OCI-LY7 (cell line): ENCODE measurements at regions not wholly inside any gene's neighbourhood (a gene's known extent, or its start where the extent isn't known, plus 50 kb on each side); places are given as distances from the start of the nearest gene placed in this dataset.

Experiments used
- BruUV-seq: library from RNA; stranded (reverse); fragments of 400-500 nt; replicated peaks from 2 replicates; lab custom pipeline; 2021; lab: Mats Ljungman, UMichigan
- CTCF ChIA-PET: fragments of 300-600 bp; sonication (Branson Sonifier 250); formaldehyde crosslinking; loops from one replicate; lab custom pipeline; 2022; ENCODE audit warnings: antibody characterized with exemption; ENCODE audit not compliant: unreplicated experiment; lab: Charles Lee
- POLR2A ChIA-PET: fragments of 300-600 bp; sonication (Branson Sonifier 250); formaldehyde crosslinking; loops from one replicate; lab custom pipeline; 2022; ENCODE audit warnings: antibody characterized with exemption; lab: Charles Lee
- DNase-seq: peaks from one replicate; pipeline ENCODE4 v3.0.0-alpha.2; 2015; ENCODE audit warnings: low spot score
- H2AFZ ChIP-seq: fragments of 200-600 bp; sonication (generic), shearing (Covaris generic); 2 replicates; pipeline ENCODE4 v1.6.1; 2014; ENCODE audit warnings: mild to moderate bottlenecking, antibody characterized with exemption, low read length, moderate library complexity
- H3K27ac ChIP-seq: fragments of 200-600 bp; sonication (generic); 2 replicates; pipeline ENCODE4 v1.5.1; 2014; ENCODE audit warnings: mixed run types, low read depth, mild to moderate bottlenecking, moderate library complexity, low read length, inconsistent platforms; ENCODE audit not compliant: poor library complexity, severe bottlenecking
- H3K36me3 ChIP-seq: fragments of 200-600 bp; sonication (generic); 2 replicates; pipeline ENCODE4 v1.6.1; 2014; ENCODE audit warnings: mild to moderate bottlenecking, antibody characterized with exemption, low read length, moderate library complexity, mixed read lengths; ENCODE audit not compliant: insufficient read depth
- H3K4me1 ChIP-seq: fragments of 200-600 bp; sonication (generic); 2 replicates; pipeline ENCODE4 v1.5.1; 2014; ENCODE audit warnings: mild to moderate bottlenecking, low read length; ENCODE audit not compliant: insufficient read depth, poor library complexity, severe bottlenecking
- H3K4me2 ChIP-seq: fragments of 200-600 bp; sonication (generic); 2 replicates; pipeline ENCODE4 v1.6.1; 2014; ENCODE audit warnings: mild to moderate bottlenecking, low read length
- H3K4me3 ChIP-seq: fragments of 200-600 bp; sonication (generic); 2 replicates; pipeline ENCODE4 v1.5.1; 2014; ENCODE audit warnings: mild to moderate bottlenecking, low read depth, low read length; ENCODE audit not compliant: poor library complexity, severe bottlenecking
- H3K79me2 ChIP-seq: fragments of 200-600 bp; sonication (generic); 2 replicates; pipeline ENCODE4 v1.6.1; 2016; ENCODE audit warnings: low read depth, mild to moderate bottlenecking, low read length, moderate library complexity, mixed read lengths; ENCODE audit not compliant: insufficient read depth
- H3K9me2 ChIP-seq: fragments of 200-600 bp; sonication (generic); 2 replicates; pipeline ENCODE4 v1.6.1; 2016; ENCODE audit warnings: mild to moderate bottlenecking, low read length, mixed read lengths; ENCODE audit not compliant: insufficient read depth
- H3K9me3 ChIP-seq: fragments of 200-600 bp; sonication (generic); 2 replicates; pipeline ENCODE4 v1.6.1; 2014; ENCODE audit warnings: mild to moderate bottlenecking, mixed run types, low read length, mixed read lengths
- H4K20me1 ChIP-seq: fragments of 200-600 bp; sonication (generic); 2 replicates; pipeline ENCODE4 v1.6.1; 2014; ENCODE audit warnings: mild to moderate bottlenecking, antibody characterized with exemption, low read length, moderate library complexity, mixed read lengths; ENCODE audit not compliant: insufficient read depth
- EZH2phosphoT487 ChIP-seq: fragments of 200-600 bp; sonication (generic); IDR thresholded peaks from 2 replicates; pipeline ENCODE4 v1.6.1; 2018; ENCODE audit warnings: low read depth, borderline replicate concordance, mild to moderate bottlenecking, mixed run types, antibody characterized with exemption, low read length, moderate library complexity, mixed read lengths
- intact Hi-C: fragments of 100-400 bp; cut with micrococcal nuclease; formaldehyde crosslinking; loops from one replicate; pipeline ENCODE4 v1.10.0; 2022; ENCODE audit not compliant: unreplicated experiment
- TF ChIP-seq, protein P1 (sequence below): fragments of 200-600 bp; sonication (generic); conservative IDR thresholded peaks from 2 replicates; pipeline ENCODE4 v1.5.1; 2014; ENCODE audit warnings: mild to moderate bottlenecking, antibody characterized with exemption, low read length, moderate library complexity, mixed read lengths

DNA sequence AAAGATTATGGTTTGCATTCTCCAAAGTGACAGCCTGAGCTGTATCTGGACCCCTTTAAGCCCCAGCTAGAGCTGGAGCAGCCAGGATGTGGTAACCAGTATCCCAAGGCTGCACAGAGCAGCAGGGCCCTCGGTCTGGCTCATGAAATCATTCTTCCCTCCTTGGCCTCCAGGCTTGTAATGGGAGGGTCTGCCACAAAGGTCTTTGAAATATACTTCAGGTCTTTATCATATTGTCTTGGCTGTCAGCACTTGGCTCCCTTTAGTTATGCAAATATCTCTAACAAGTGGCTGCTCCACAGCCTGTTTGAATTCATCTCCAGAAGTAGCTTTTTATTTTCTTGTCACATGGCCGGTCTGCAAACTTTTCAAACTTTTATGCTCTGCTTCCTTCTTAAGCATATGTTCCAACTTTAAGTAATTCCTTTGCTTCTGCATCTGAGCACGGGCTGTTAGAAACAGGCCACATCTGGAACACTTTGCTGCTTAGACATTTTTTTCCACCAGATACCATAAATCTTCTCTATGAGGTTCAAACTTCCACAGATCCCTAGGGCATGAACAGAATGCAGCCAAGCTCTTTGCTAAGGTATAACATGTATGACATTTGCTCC, 663.4 kb upstream of the MIS18BP1 start:
- 0 out of 2 replicates have a peak, but pooled peaks cover 12% of the 10 kb centered on the region for H3K9me3 ChIP-seq

GRCh38 chr14:45907782-45908181, 654.8 kb upstream of the MIS18BP1 start:
- ChIA-PET POLR2A (no interaction called here), CTCF (no interaction called here)
- BruUV-seq, result no TSS peak
- no peak overlapping the region for H3K4me2 ChIP-seq
- H3K36me3 ChIP-seq, result no peaks in the 10 kb centered on the region
- no peak overlapping the region for H3K27ac ChIP-seq
- H3K9me3 ChIP-seq, result no peaks in the 10 kb centered on the region
- H2AFZ ChIP-seq, result no peak overlapping the region
- H3K9me2 ChIP-seq, result no peaks in the 10 kb centered on the region
- no peak for DNase-seq
- H3K4me3 ChIP-seq, result no peak overlapping the region
- H3K4me1 ChIP-seq, result no peaks in the 10 kb centered on the region
- no peaks in the 10 kb centered on the region for H3K79me2 ChIP-seq
- no peaks in the 10 kb centered on the region for H4K20me1 ChIP-seq
- intact Hi-C loops, result no loop called here
- TF ChIP-seq, protein P1, sequence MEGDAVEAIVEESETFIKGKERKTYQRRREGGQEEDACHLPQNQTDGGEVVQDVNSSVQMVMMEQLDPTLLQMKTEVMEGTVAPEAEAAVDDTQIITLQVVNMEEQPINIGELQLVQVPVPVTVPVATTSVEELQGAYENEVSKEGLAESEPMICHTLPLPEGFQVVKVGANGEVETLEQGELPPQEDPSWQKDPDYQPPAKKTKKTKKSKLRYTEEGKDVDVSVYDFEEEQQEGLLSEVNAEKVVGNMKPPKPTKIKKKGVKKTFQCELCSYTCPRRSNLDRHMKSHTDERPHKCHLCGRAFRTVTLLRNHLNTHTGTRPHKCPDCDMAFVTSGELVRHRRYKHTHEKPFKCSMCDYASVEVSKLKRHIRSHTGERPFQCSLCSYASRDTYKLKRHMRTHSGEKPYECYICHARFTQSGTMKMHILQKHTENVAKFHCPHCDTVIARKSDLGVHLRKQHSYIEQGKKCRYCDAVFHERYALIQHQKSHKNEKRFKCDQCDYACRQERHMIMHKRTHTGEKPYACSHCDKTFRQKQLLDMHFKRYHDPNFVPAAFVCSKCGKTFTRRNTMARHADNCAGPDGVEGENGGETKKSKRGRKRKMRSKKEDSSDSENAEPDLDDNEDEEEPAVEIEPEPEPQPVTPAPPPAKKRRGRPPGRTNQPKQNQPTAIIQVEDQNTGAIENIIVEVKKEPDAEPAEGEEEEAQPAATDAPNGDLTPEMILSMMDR, result no peak
- TF ChIP-seq EZH2phosphoT487, result no peak

More for the DNA sequence above, 663.4 kb upstream of the MIS18BP1 start:
- Histone ChIP-seq H3K4me1 (no peaks in the 10 kb centered on the region), H3K79me2 (no peaks in the 10 kb centered on the region), H2AFZ (no peak overlapping the region), H3K9me2 (no peaks in the 10 kb centered on the region), H3K36me3 (no peaks in the 10 kb centered on the region), H3K27ac (no peak overlapping the region), H3K4me3 (no peak overlapping the region), H3K4me2 (no peak overlapping the region), H4K20me1 (no peaks in the 10 kb centered on the region)
- ChIA-PET POLR2A (interaction anchor here (0.9 kb wide), 1 partner anchor 14 kb away, joined by 3 read pairs; no protein-coding TSS in a partner anchor), CTCF (no interaction called here)
- no peak for DNase-seq
- BruUV-seq, result no TSS peak
- intact Hi-C loops, result no loop called here
- no peak for TF ChIP-seq EZH2phosphoT487
- TF ChIP-seq, protein P1, result no peak

DNA sequence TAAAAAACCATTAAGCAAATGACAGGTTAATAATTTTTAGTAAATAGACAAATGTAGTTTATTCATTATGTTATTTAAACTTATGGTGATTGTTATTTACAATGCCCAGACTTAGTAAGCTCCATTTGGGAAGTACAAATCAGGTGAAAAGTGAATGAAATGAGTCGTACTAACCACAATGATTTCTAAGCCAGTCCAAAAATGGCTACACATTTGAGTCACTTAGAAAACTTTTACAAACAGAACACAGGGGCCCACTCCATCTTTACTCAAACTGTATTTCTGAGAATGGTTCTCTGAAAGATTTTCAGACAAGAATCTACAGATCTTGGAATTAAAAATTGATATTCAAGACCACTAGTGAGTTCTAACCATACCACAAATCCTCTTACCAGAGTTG, 653.3 kb upstream of the MIS18BP1 start:
- Histone ChIP-seq H3K9me3 (no peaks in the 10 kb centered on the region), H3K4me2 (no peak overlapping the region), H3K4me1 (no peaks in the 10 kb centered on the region), H2AFZ (no peak overlapping the region), H3K79me2 (no peaks in the 10 kb centered on the region), H3K9me2 (no peaks in the 10 kb centered on the region), H3K36me3 (no peaks in the 10 kb centered on the region), H3K27ac (no peak overlapping the region), H3K4me3 (no peak overlapping the region), H4K20me1 (no peaks in the 10 kb centered on the region)
- BruUV-seq, result no TSS peak
- POLR2A ChIA-PET, result no interaction called here
- intact Hi-C loops, result no loop called here
- CTCF ChIA-PET, result no interaction called here
- no peak for DNase-seq
- TF ChIP-seq, protein P1, result no peak
- TF ChIP-seq EZH2phosphoT487, result no peak
